IMR-90 (cell line): ENCODE measurements at regions not wholly inside any gene's neighbourhood (a gene's known extent, or its start where the extent isn't known, plus 50 kb on each side); places are given as distances from the start of the nearest gene placed in this dataset.

Experiments
- ATAC-seq: fragments of 200-7000 bp; cut with Tn5 transposase; 2 replicates; pipeline ENCODE4 v1.9.1; 2020; ENCODE audit warnings: low read depth, mild to moderate bottlenecking, moderate library complexity
- BruUV-seq: library from RNA; stranded (reverse); fragments of 400-500 nt; replicated peaks from 2 replicates; lab custom pipeline; 2021; lab: Mats Ljungman, UMichigan
- CTCF ChIA-PET: fragments of 300-600 bp; formaldehyde crosslinking; extraction: SDS; loops from one replicate; lab custom pipeline; 2021; ENCODE audit warnings: antibody characterized with exemption; lab: Yijun Ruan, JAX
- POLR2A ChIA-PET: fragments of 300-600 bp; sonication (Branson Sonifier 250); formaldehyde crosslinking; loops from one replicate; lab custom pipeline; 2022; ENCODE audit warnings: antibody characterized with exemption; ENCODE audit not compliant: unreplicated experiment; lab: Charles Lee
- DNase-seq: peaks from one replicate; pipeline ENCODE4 v3.0.0; 2013
- H2AFZ ChIP-seq: replicated peaks from 2 replicates; pipeline ENCODE3; 2013; ENCODE audit warnings: low read length, mild to moderate bottlenecking; ENCODE audit not compliant: poor library complexity
- H2AK5ac ChIP-seq: 2 replicates; pipeline ENCODE4 v1.6.1; 2013; ENCODE audit warnings: low read depth, low read length, inconsistent platforms
- H2AK9ac ChIP-seq: replicated peaks from 2 replicates; pipeline ENCODE3; 2013; ENCODE audit warnings: mild to moderate bottlenecking, low read depth, low read length, moderate library complexity; ENCODE audit not compliant: poor library complexity
- H2BK120ac ChIP-seq: 2 replicates; pipeline ENCODE4 v1.6.1; 2013; ENCODE audit warnings: low read depth, low read length, inconsistent platforms
- H2BK15ac ChIP-seq: 3 replicates; pipeline ENCODE4 v1.6.1; 2013; ENCODE audit warnings: low read depth, low read length, inconsistent platforms
- H2BK20ac ChIP-seq: 2 replicates; pipeline ENCODE4 v1.6.1; 2013; ENCODE audit warnings: low read depth, mild to moderate bottlenecking, inconsistent platforms, low read length, moderate library complexity
- H2BK5ac ChIP-seq: 2 replicates; pipeline ENCODE4 v1.6.1; 2013; ENCODE audit warnings: mild to moderate bottlenecking, low read depth, low read length, inconsistent platforms; ENCODE audit not compliant: poor library complexity, severe bottlenecking
- H3K14ac ChIP-seq: replicated peaks from 2 replicates; pipeline ENCODE4 v1.6.1; 2013; ENCODE audit warnings: low read depth, low read length, inconsistent platforms
- H3K18ac ChIP-seq: 2 replicates; pipeline ENCODE4 v1.6.1; 2013; ENCODE audit warnings: low read depth, low read length, control low read depth
- H3K23ac ChIP-seq: 2 replicates; pipeline ENCODE4 v1.6.1; 2013; ENCODE audit warnings: low read depth, low read length, inconsistent platforms
- H3K27ac ChIP-seq: 2 replicates; pipeline ENCODE4 v1.5.1; 2013; ENCODE audit warnings: mild to moderate bottlenecking, control low read depth, low read length; ENCODE audit not compliant: insufficient read depth
- H3K27me3 ChIP-seq: 2 replicates; pipeline ENCODE4 v1.6.1; 2013; ENCODE audit warnings: low read length; ENCODE audit not compliant: control insufficient read depth, insufficient read depth
- H3K36me3 ChIP-seq: 2 replicates; pipeline ENCODE4 v1.6.1; 2013; ENCODE audit warnings: low read length, mixed read lengths; ENCODE audit not compliant: control insufficient read depth, insufficient read depth
- H3K4ac ChIP-seq: 2 replicates; pipeline ENCODE4 v1.6.1; 2013; ENCODE audit warnings: low read depth, low read length, inconsistent platforms
- H3K4me1 ChIP-seq: 2 replicates; pipeline ENCODE4 v1.6.1; 2013; ENCODE audit warnings: low read length, mixed read lengths; ENCODE audit not compliant: control insufficient read depth, insufficient read depth
- H3K4me2 ChIP-seq: 2 replicates; pipeline ENCODE4 v1.6.1; 2013; ENCODE audit warnings: low read depth, mild to moderate bottlenecking, control low read depth, low read length, moderate library complexity
- H3K4me3 ChIP-seq: 2 replicates; pipeline ENCODE4 v1.5.1; 2013; ENCODE audit warnings: low read depth, mild to moderate bottlenecking, control low read depth, low read length, moderate library complexity; ENCODE audit not compliant: insufficient read depth
- H3K56ac ChIP-seq: 2 replicates; pipeline ENCODE4 v1.6.1; 2013; ENCODE audit warnings: low read length, inconsistent platforms; ENCODE audit not compliant: insufficient read depth; ENCODE audit errors: extremely low read depth
- H3K79me1 ChIP-seq, 2 experiments: 2 replicates each; pipeline ENCODE4 v1.6.1; 2013; ENCODE audit warnings: low read length in 2 of 2, inconsistent platforms in 1 of 2, low read depth in 1 of 2
- H3K9ac ChIP-seq: 2 replicates; pipeline ENCODE4 v1.6.1; 2013; ENCODE audit warnings: low read depth, low read length, control low read depth
- H3K9me1 ChIP-seq: 2 replicates; pipeline ENCODE4 v1.6.1; 2013; ENCODE audit warnings: low read length, inconsistent platforms; ENCODE audit not compliant: insufficient read depth
- H3K9me3 ChIP-seq: 2 replicates; pipeline ENCODE4 v1.6.1; 2013; ENCODE audit warnings: low read length; ENCODE audit not compliant: control insufficient read depth, insufficient read depth
- H4K20me1 ChIP-seq: 2 replicates; pipeline ENCODE4 v1.6.1; 2013; ENCODE audit warnings: low read length, inconsistent platforms; ENCODE audit not compliant: insufficient read depth
- H4K5ac ChIP-seq: 2 replicates; pipeline ENCODE4 v1.6.1; 2013; ENCODE audit warnings: mild to moderate bottlenecking, low read depth, low read length, control low read depth
- H4K8ac ChIP-seq, 2 experiments: 2 replicates each; pipeline ENCODE4 v1.6.1; 2013; ENCODE audit warnings: low read depth in 2 of 2, low read length in 2 of 2, control low read depth in 1 of 2, inconsistent platforms in 1 of 2
- H4K91ac ChIP-seq: 2 replicates; pipeline ENCODE4 v1.6.1; 2013; ENCODE audit warnings: low read depth, low read length, inconsistent platforms; ENCODE audit not compliant: insufficient read depth
- BHLHE40 ChIP-seq: fragments of 150-350 bp; IDR thresholded peaks from 2 replicates; pipeline ENCODE4 v1.6.1; 2016; ENCODE audit warnings: mild to moderate bottlenecking, low read depth, low read length
- CEBPB ChIP-seq: IDR thresholded peaks from 2 replicates; pipeline ENCODE4 v1.6.1; 2012; ENCODE audit warnings: low read depth, low read length, improper control_type of control experiment
- CHD1 ChIP-seq: IDR thresholded peaks from 2 replicates; pipeline ENCODE4 v1.6.1; 2012; ENCODE audit warnings: low read depth, low read length, improper control_type of control experiment
- FOS ChIP-seq: fragments of 150-350 bp; IDR thresholded peaks from 2 replicates; pipeline ENCODE4 v1.6.1; 2016; ENCODE audit warnings: low read depth, low read length
- MAFK ChIP-seq: IDR thresholded peaks from 2 replicates; pipeline ENCODE4 v1.6.1; 2012; ENCODE audit warnings: low read depth, low read length, improper control_type of control experiment
- MAZ ChIP-seq: IDR thresholded peaks from 2 replicates; pipeline ENCODE4 v1.6.1; 2012; ENCODE audit warnings: low read depth, mild to moderate bottlenecking, low read length, improper control_type of control experiment, moderate library complexity, borderline replicate concordance
- MXI1 ChIP-seq: IDR thresholded peaks from 2 replicates; pipeline ENCODE4 v1.6.1; 2012; ENCODE audit warnings: low read depth, mild to moderate bottlenecking, low read length, moderate library complexity, borderline replicate concordance
- NFE2L2 ChIP-seq: fragments of 150-350 bp; IDR thresholded peaks from 2 replicates; pipeline ENCODE4 v1.6.1; 2016; ENCODE audit warnings: low read depth, mild to moderate bottlenecking, low read length
- POLR2A ChIP-seq: IDR thresholded peaks from 2 replicates; pipeline ENCODE4 v1.6.1; 2012; ENCODE audit warnings: mild to moderate bottlenecking, low read depth, low read length
- RAD21 ChIP-seq: IDR thresholded peaks from 2 replicates; pipeline ENCODE4 v1.6.1; 2012; ENCODE audit warnings: low read length, improper control_type of control experiment
- RCOR1 ChIP-seq: IDR thresholded peaks from 2 replicates; pipeline ENCODE4 v1.6.1; 2012; ENCODE audit warnings: mild to moderate bottlenecking, low read length, improper control_type of control experiment; ENCODE audit not compliant: insufficient replicate concordance
- RFX5 ChIP-seq: IDR thresholded peaks from 2 replicates; pipeline ENCODE4 v1.8.0; 2012; ENCODE audit warnings: low read depth, mild to moderate bottlenecking, low read length, moderate library complexity
- SMC3 ChIP-seq: fragments of 150-350 bp; IDR thresholded peaks from 2 replicates; pipeline ENCODE4 v1.6.1; 2016; ENCODE audit warnings: low read depth, mild to moderate bottlenecking, antibody characterized with exemption, low read length, moderate library complexity
- WGBS, 2 experiments: methylation state at CpG; one replicate each; pipeline versions ENCODE4 v1.1.5 to v1.1.7; 2013; ENCODE audit warnings: missing lambda C conversion rate in 2 of 2; ENCODE audit not compliant: insufficient read length in 1 of 2; ENCODE audit errors: extremely low coverage in 2 of 2; 5-methylcytosine and 5-hydroxymethylcytosine counted together
- dilution Hi-C: fragments of 300-500 bp; cut with HindIII; formaldehyde crosslinking; loops from one replicate; pipeline ENCODE4 v1.14.3; 2018; ENCODE audit warnings: low sequenced_read_pairs; ENCODE audit not compliant: unreplicated experiment
- in situ Hi-C: fragments of 300-500 bp; cut with MboI; formaldehyde crosslinking; loops from 3 replicates; pipeline ENCODE4 v1.14.3; 2019; ENCODE audit warnings: low sequenced_read_pairs, inconsistent platforms, mixed read lengths
- intact Hi-C: fragments of 100-400 bp; cut with micrococcal nuclease; formaldehyde crosslinking; loops from 2 replicates; pipeline ENCODE4 v1.10.0; 2022
- TF ChIP-seq, protein P1 (sequence below): fragments of 150-350 bp; IDR thresholded peaks from 2 replicates; pipeline ENCODE4 v1.6.1; 2016; ENCODE audit warnings: low read depth, mild to moderate bottlenecking, low read length, moderate library complexity, borderline replicate concordance
- TF ChIP-seq, protein P2 (sequence below): fragments of 150-350 bp; IDR thresholded peaks from 2 replicates; pipeline ENCODE4 v1.6.1; 2017; ENCODE audit warnings: mild to moderate bottlenecking, antibody characterized with exemption, low read length, low read depth
- TF ChIP-seq, protein P3 (sequence below): conservative IDR thresholded peaks from 2 replicates; pipeline ENCODE4 v1.5.1; 2012; ENCODE audit warnings: mild to moderate bottlenecking, low read depth, low read length, improper control_type of control experiment

DNA sequence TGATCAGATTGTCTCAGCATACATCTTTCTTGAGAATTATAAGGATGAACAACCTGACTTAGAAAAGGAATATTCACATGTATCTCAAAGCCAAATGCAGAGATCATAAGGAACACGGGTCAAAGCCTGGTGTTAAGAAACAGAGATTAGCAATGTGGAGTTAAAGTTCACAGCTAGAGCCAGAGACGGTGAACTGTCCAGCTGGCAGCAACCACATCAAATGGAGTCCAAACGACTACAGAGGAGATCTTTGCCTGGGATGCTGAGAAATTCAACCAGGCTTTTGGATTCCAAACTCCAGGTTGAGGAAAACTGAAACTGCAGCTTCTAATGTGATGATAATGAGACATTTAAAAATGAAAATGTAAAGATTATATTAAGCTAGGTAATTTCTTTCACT lies 939.9 kb upstream of the NXPH2 start:
- Histone ChIP-seq H3K56ac (no peak overlapping the region), H3K4ac (no peak overlapping the region), H3K14ac (no peak overlapping the region), H3K23ac (no peak overlapping the region), H2BK120ac (no peak overlapping the region), H3K79me1 (no peaks in the 10 kb centered on the region), H2AFZ (no peak overlapping the region), H4K20me1 (no peaks in the 10 kb centered on the region), H3K18ac (no peak overlapping the region), H4K8ac (no peak overlapping the region), H4K5ac (no peak overlapping the region), H3K9ac (no peak overlapping the region), H2BK5ac (no peak overlapping the region), H2BK20ac (no peak overlapping the region), H2BK15ac (no peak overlapping the region), H3K27ac (no peak overlapping the region), H3K4me2 (no peak overlapping the region), H3K9me3 (peaks cover 15% of the 10 kb centered on the region), H3K9me1 (no peaks in the 10 kb centered on the region), H2AK9ac (no peak overlapping the region), H3K4me3 (no peak overlapping the region), H3K4me1 (no peaks in the 10 kb centered on the region), H2AK5ac (no peak overlapping the region), H4K91ac (no peak overlapping the region), H3K27me3 (no peaks in the 10 kb centered on the region), H3K36me3 (no peaks in the 10 kb centered on the region)
- dilution Hi-C loops = no loop called here
- ChIA-PET CTCF (interaction anchor here (0.6 kb wide), 1 partner anchor 22 kb away, joined by 3 read pairs; no protein-coding TSS in a partner anchor), POLR2A (no interaction called here)
- intact Hi-C loops = no loop called here
- BruUV-seq = no TSS peak
- ATAC-seq = no peak
- no peak for TF ChIP-seq MAZ
- no peak for TF ChIP-seq POLR2A
- no peak for TF ChIP-seq CHD1
- no peak for TF ChIP-seq SMC3
- TF ChIP-seq, protein P1, sequence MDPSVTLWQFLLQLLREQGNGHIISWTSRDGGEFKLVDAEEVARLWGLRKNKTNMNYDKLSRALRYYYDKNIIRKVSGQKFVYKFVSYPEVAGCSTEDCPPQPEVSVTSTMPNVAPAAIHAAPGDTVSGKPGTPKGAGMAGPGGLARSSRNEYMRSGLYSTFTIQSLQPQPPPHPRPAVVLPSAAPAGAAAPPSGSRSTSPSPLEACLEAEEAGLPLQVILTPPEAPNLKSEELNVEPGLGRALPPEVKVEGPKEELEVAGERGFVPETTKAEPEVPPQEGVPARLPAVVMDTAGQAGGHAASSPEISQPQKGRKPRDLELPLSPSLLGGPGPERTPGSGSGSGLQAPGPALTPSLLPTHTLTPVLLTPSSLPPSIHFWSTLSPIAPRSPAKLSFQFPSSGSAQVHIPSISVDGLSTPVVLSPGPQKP = no peak
- TF ChIP-seq, protein P2, sequence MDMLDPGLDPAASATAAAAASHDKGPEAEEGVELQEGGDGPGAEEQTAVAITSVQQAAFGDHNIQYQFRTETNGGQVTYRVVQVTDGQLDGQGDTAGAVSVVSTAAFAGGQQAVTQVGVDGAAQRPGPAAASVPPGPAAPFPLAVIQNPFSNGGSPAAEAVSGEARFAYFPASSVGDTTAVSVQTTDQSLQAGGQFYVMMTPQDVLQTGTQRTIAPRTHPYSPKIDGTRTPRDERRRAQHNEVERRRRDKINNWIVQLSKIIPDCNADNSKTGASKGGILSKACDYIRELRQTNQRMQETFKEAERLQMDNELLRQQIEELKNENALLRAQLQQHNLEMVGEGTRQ = no peak
- no peak for TF ChIP-seq FOS
- no peak for TF ChIP-seq RFX5
- no peak for TF ChIP-seq RAD21
- TF ChIP-seq NFE2L2 = no peak
- no peak for TF ChIP-seq BHLHE40
- no peak for TF ChIP-seq CEBPB
- TF ChIP-seq MAFK = no peak
- TF ChIP-seq RCOR1 = no peak
- TF ChIP-seq MXI1 = no peak
- TF ChIP-seq, protein P3, sequence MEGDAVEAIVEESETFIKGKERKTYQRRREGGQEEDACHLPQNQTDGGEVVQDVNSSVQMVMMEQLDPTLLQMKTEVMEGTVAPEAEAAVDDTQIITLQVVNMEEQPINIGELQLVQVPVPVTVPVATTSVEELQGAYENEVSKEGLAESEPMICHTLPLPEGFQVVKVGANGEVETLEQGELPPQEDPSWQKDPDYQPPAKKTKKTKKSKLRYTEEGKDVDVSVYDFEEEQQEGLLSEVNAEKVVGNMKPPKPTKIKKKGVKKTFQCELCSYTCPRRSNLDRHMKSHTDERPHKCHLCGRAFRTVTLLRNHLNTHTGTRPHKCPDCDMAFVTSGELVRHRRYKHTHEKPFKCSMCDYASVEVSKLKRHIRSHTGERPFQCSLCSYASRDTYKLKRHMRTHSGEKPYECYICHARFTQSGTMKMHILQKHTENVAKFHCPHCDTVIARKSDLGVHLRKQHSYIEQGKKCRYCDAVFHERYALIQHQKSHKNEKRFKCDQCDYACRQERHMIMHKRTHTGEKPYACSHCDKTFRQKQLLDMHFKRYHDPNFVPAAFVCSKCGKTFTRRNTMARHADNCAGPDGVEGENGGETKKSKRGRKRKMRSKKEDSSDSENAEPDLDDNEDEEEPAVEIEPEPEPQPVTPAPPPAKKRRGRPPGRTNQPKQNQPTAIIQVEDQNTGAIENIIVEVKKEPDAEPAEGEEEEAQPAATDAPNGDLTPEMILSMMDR = no peak
- no peak for DNase-seq
- WGBS, 2 experiments = 8% methylated on average over 2 of the region's 3 CpGs; no CpG with 5 or more reads in 1 of the 2 experiments
- in situ Hi-C loops = no loop called here
